Spleen (tissue), 11 donors: ENCODE measurements at regions not wholly inside any gene's neighbourhood (a gene's known extent, or its start where the extent isn't known, plus 50 kb on each side); places are given as distances from the start of the nearest gene placed in this dataset.

ENCODE experiments used
- DNase-seq: peaks from one replicate; pipeline ENCODE4 v3.0.0-alpha.2; 2020
- H3K27ac ChIP-seq, 8 donors: fragments of 200-600 bp; sonication (generic) in 7 of 8; 1 replicate in 4 of 8; 2 replicates in 4 of 8; pipeline versions ENCODE4 v1.5.0 to v1.8.0; 2016 to 2021; ENCODE audit warnings: inconsistent platforms in 4 of 8, mild to moderate bottlenecking in 4 of 8, moderate library complexity in 1 of 8
- H3K27me3 ChIP-seq, 7 donors: fragments of 200-600 bp; sonication (generic) in 6 of 7; replicated peaks in 1 of 7; 1 replicate in 4 of 7; 2 replicates in 3 of 7; pipeline versions ENCODE4 v1.5.0 to v1.8.0; 2016 to 2021; ENCODE audit warnings: inconsistent platforms in 3 of 7, mild to moderate bottlenecking in 1 of 7
- H3K36me3 ChIP-seq, 6 donors: fragments of 200-600 bp; sonication (generic) in 5 of 6; 1 replicate in 4 of 6; 2 replicates in 2 of 6; pipeline versions ENCODE4 v1.5.0 to v1.8.0; 2016 to 2021; ENCODE audit warnings: inconsistent platforms in 2 of 6
- H3K4me1 ChIP-seq, 6 donors: fragments of 200-600 bp; sonication (generic) in 5 of 6; 1 replicate in 3 of 6; 2 replicates in 3 of 6; pipeline versions ENCODE4 v1.5.0 to v1.8.0; 2016 to 2021; ENCODE audit warnings: inconsistent platforms in 3 of 6
- H3K4me3 ChIP-seq, 8 donors: fragments of 200-600 bp; sonication (generic) in 7 of 8; 1 replicate in 4 of 8; 2 replicates in 4 of 8; pipeline versions ENCODE4 v1.5.0 to v1.8.0; 2016 to 2021; ENCODE audit warnings: inconsistent platforms in 4 of 8, mild to moderate bottlenecking in 4 of 8, moderate library complexity in 2 of 8
- H3K9me3 ChIP-seq, 8 donors: fragments of 200-600 bp; sonication (generic) in 7 of 8; 1 replicate in 4 of 8; 2 replicates in 4 of 8; pipeline versions ENCODE4 v1.5.0 to v1.8.0; 2016 to 2021; ENCODE audit warnings: inconsistent platforms in 4 of 8
- CTCF ChIP-seq, 11 experiments: fragments of 200-600 bp in 7 of 11; fragments of 450-650 bp in 4 of 11; sonication (generic) in 4 of 11; IDR thresholded peaks in 8 of 11; conservative IDR thresholded peaks in 3 of 11; 1 replicate in 7 of 11; 2 replicates in 4 of 11; pipeline versions ENCODE4 v1.4.0 to v1.8.0; 2016 to 2021; ENCODE audit warnings: antibody characterized with exemption in 11 of 11, inconsistent platforms in 4 of 11, mild to moderate bottlenecking in 1 of 11
- POLR2A ChIP-seq, 3 donors: fragments of 450-650 bp; IDR thresholded peaks; one replicate each; pipeline ENCODE4 v1.5.1; 2017; ENCODE audit warnings: antibody characterized with exemption in 3 of 3, mild to moderate bottlenecking in 1 of 3
- POLR2AphosphoS5 ChIP-seq, 3 donors: sonication (generic); formaldehyde crosslinking; IDR thresholded peaks; one replicate each; pipeline ENCODE4 v1.5.1; 2017; ENCODE audit warnings: antibody characterized with exemption in 3 of 3
- WGBS, 5 donors: extraction: QIAGEN DNeasy Blood & Tissue Kit in 3 of 5; methylation state at CpG; one replicate each; pipeline versions ENCODE4 v1.1.5 to v1.1.7; 2013 to 2018; 5-methylcytosine and 5-hydroxymethylcytosine counted together
- intact Hi-C: fragments of 100-400 bp; cut with DNase I; formaldehyde crosslinking; loops from one replicate; pipeline ENCODE4 v1.15.0; 2023; ENCODE audit warnings: low total_unique reads
- donor health status: healthy with polysubstance abuse.
- donor health status: DM: no; HTN: no; CAD: no; lungs with moderate emphysema.
- donor health status: DM: no; HTN: no; CAD: no.
- donor health status: Bipolar disorder and iron deficiency.
- donor health status: healthy.
- donor health status: DM: no; HTN: no; CAD: no.
- donor health status: DM: yes; HTN: yes; CAD: no.

GRCh38 chr17:77890771-77891170 lies 67.7 kb upstream of the TNRC6C start:
- H3K27ac ChIP-seq, result no peak overlapping the region
- H3K4me1 ChIP-seq, result peaks cover 6 to 54% (median 39%) of the 10 kb centered on the region in 6 donors
- H3K36me3 ChIP-seq, result no peaks in the 10 kb centered on the region
- TF ChIP-seq POLR2AphosphoS5 (IDR thresholded peaks at IDR 0.05), result no peak
- TF ChIP-seq CTCF (IDR thresholded peaks at IDR 0.05 in 8 of 11, conservative IDR thresholded peaks at IDR 0.05 in 3 of 11), result no peak
- no peak for TF ChIP-seq POLR2A (IDR thresholded peaks at IDR 0.05)
- peak; percentile 56 for DNase-seq
- intact Hi-C loops, result no loop called here
- H3K9me3 ChIP-seq, result no peaks in the 10 kb centered on the region
- H3K4me3 ChIP-seq, result no peak overlapping the region
- WGBS, 5 donors, result 88 to 100% (median 96%) methylated on average over 1 to 3 of the region's 3 CpGs
- H3K27me3 ChIP-seq, result peaks cover 0 to 61% (median 6%) of the 10 kb centered on the region in 7 donors

- WGBS, 5 donors, result 69 to 83% (median 78%) methylated on average over 8 of the region's 8 CpGs
- Histone ChIP-seq H3K27ac (no peak overlapping the region), H3K4me3 (no peak overlapping the region), H3K27me3 (peaks cover 0 to 58% (median 6%) of the 10 kb centered on the region in 7 donors), H3K36me3 (no peaks in the 10 kb centered on the region), H3K9me3 (no peaks in the 10 kb centered on the region), H3K4me1 (peaks cover 4 to 46% (median 31%) of the 10 kb centered on the region in 6 donors)
- peak; percentile 47 for DNase-seq
- TF ChIP-seq CTCF (IDR thresholded peaks at IDR 0.05 in 8 of 11, conservative IDR thresholded peaks at IDR 0.05 in 3 of 11) (no peak), POLR2AphosphoS5 (IDR thresholded peaks at IDR 0.05) (no peak), POLR2A (IDR thresholded peaks at IDR 0.05) (no peak)
- intact Hi-C loops, result no loop called here
Observed at GRCh38 chr17:77891602-77892001, 66.9 kb upstream of the TNRC6C start.

- intact Hi-C loops, result no loop called here
- Histone ChIP-seq H3K27ac (no peak overlapping the region), H3K4me1 (peaks cover 4 to 41% (median 27%) of the 10 kb centered on the region in 6 donors), H3K4me3 (no peak overlapping the region), H3K9me3 (no peaks in the 10 kb centered on the region), H3K27me3 (peaks cover 0 to 58% (median 6%) of the 10 kb centered on the region in 7 donors), H3K36me3 (no peaks in the 10 kb centered on the region)
- WGBS, 5 donors, result 78 to 91% (median 87%) methylated on average over 5 to 7 of the region's 7 CpGs
- TF ChIP-seq POLR2A (IDR thresholded peaks at IDR 0.05) (no peak), POLR2AphosphoS5 (IDR thresholded peaks at IDR 0.05) (no peak), CTCF (IDR thresholded peaks at IDR 0.05 in 8 of 11, conservative IDR thresholded peaks at IDR 0.05 in 3 of 11) (no peak)
- DNase-seq, result peak; percentile 39
Observed at GRCh38 chr17:77892031-77892430, 66.5 kb upstream of the TNRC6C start.

- Histone ChIP-seq H3K9me3 (no peaks in the 10 kb centered on the region), H3K27me3 (peaks cover 0 to 57% (median 6%) of the 10 kb centered on the region in 7 donors), H3K4me1 (peaks cover 0 to 36% (median 22%) of the 10 kb centered on the region in 6 donors), H3K27ac (no peak overlapping the region), H3K4me3 (no peak overlapping the region), H3K36me3 (no peaks in the 10 kb centered on the region)
- peak; percentile 70 for DNase-seq
- TF ChIP-seq POLR2AphosphoS5 (IDR thresholded peaks at IDR 0.05), result no peak
- TF ChIP-seq CTCF (IDR thresholded peaks at IDR 0.05 in 8 of 11, conservative IDR thresholded peaks at IDR 0.05 in 3 of 11), result peak in 2 of 11 experiments; percentile 10 to 21
- 78 to 89% (median 82%) methylated on average over 17 to 22 of the region's 22 CpGs for WGBS, 5 donors
- intact Hi-C loops, result no loop called here
Observed at GRCh38 chr17:77892469-77893143, 65.9 kb upstream of the TNRC6C start.
